ENCODE measurements at regions not wholly inside any gene's neighbourhood (a gene's known extent, or its start where the extent isn't known, plus 50 kb on each side); places are given as distances from the start of the nearest gene placed in this dataset.

DNA sequence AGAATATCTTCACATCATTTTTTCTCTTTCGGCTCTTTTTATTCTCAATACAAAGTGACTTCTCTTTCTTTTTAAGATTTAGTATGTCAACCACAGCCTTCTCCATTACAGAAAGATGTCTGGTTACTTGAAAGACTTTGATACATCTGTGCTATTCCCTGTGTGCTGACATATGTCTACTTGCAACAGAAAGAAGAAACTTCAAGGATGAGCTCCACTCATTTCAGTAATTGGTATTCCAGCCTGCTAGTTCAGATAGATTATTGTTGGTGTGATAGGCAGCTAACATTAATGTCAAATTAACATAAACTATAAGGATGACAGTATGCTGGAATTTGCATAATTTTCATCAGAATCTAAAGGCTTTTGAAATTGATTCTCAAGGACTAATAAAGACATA, 948.7 kb downstream of the PCDH18 start:
- Histone ChIP-seq H3K36me3 (ENCODE audit: control insufficient read depth in 1 of 2, insufficient read depth in 2 of 2, low read length in 2 of 2) (no peaks in the 10 kb centered on the region), H4K20me1 (ENCODE audit: insufficient read depth) (no peaks in the 10 kb centered on the region), H3K9me2 (ENCODE audit: insufficient read depth) (no peaks in the 10 kb centered on the region), H3K9ac (ENCODE audit: low read length) (no peak overlapping the region), H2AFZ (ENCODE audit: low read depth, low read length, poor library complexity, severe bottlenecking) (no peak overlapping the region), H3K9me3 (ENCODE audit: control insufficient read depth in 1 of 2, insufficient read depth in 1 of 2, low read depth in 1 of 2, low read length in 2 of 2) (no peaks in the 10 kb centered on the region), H3K4me1 (ENCODE audit: control insufficient read depth in 1 of 2, insufficient read depth in 2 of 2, low read length in 2 of 2) (no peaks in the 10 kb centered on the region), H3K4me2 (ENCODE audit: low read length) (no peak overlapping the region), H3K79me2 (ENCODE audit: insufficient read depth, low read length) (no peaks in the 10 kb centered on the region), H3K27ac (ENCODE audit: low read depth, low read length) (no peak overlapping the region), H3K27me3 (ENCODE audit: insufficient read depth, low read length) (no peaks in the 10 kb centered on the region), H3K4me3 (replicated peaks in 1 of 2; ENCODE audit: low read depth in 1 of 2, low read length in 2 of 2) (no peak overlapping the region)
- intact Hi-C loops (cut with micrococcal nuclease), result no loop called here
- ChIA-PET POLR2A (no interaction called here), RAD21 (ENCODE audit: low non-redundant PET in 1 of 2, low total read pairs in 2 of 2, uncharacterized antibody in 2 of 2, unreplicated experiment in 2 of 2) (no interaction called here), CTCF (no interaction called here)
- no TSS peak for BruUV-seq (replicated peaks)
- TF ChIP-seq EGR1 (IDR thresholded peaks at IDR 0.05; ENCODE audit: low read depth) (no peak), ZFX (IDR thresholded peaks at IDR 0.05) (no peak), SRF (IDR thresholded peaks at IDR 0.05; ENCODE audit: low read depth) (no peak), ATF3 (IDR thresholded peaks at IDR 0.05) (no peak), TCF7L2 (IDR thresholded peaks at IDR 0.05; ENCODE audit: borderline replicate concordance, extremely low read depth, insufficient read depth, insufficient read length) (no peak), EZH2phosphoT487 (IDR thresholded peaks at IDR 0.05; ENCODE audit: borderline replicate concordance) (no peak), MAX (IDR thresholded peaks at IDR 0.05) (no peak), REST (IDR thresholded peaks at IDR 0.05; ENCODE audit: low read depth) (no peak)
- DNase-seq (ENCODE audit: low read depth, low spot score) (no peak), ATAC-seq (no peak)

Data from HCT116 (cell line).